SU-DHL-6 (cell line): ENCODE measurements at regions not wholly inside any gene's neighbourhood (a gene's known extent, or its start where the extent isn't known, plus 50 kb on each side); places are given as distances from the start of the nearest gene placed in this dataset.
A peak's percentile ranks its signal among the peaks of the same experiment; 100 is the strongest.
"Not testable (repeated sequence)": the region's sequence is repeated elsewhere in the genome, so short reads cannot be mapped to it uniquely, and the experiment has no call there.

Experiments used
- H2AFZ ChIP-seq: fragments of 200-600 bp; sonication (generic); 2 replicates; pipeline ENCODE4 v1.6.1; 2014; ENCODE audit warnings: low read depth, mild to moderate bottlenecking, moderate library complexity, mixed read lengths, antibody characterized with exemption, low read length; ENCODE audit not compliant: severe bottlenecking
- H3F3A ChIP-seq: fragments of 200-600 bp; shearing (Covaris generic); 2 replicates; pipeline ENCODE4 v1.6.0; 2016; ENCODE audit warnings: antibody characterized with exemption, mild to moderate bottlenecking; ENCODE audit not compliant: insufficient read depth
- H3K27ac ChIP-seq: fragments of 200-600 bp; sonication (generic); 2 replicates; pipeline ENCODE4 v1.5.1; 2016; ENCODE audit warnings: low read depth, mild to moderate bottlenecking, low read length, moderate library complexity, mixed read lengths
- H3K27me3 ChIP-seq: fragments of 200-600 bp; sonication (generic), shearing (Covaris generic); 2 replicates; pipeline ENCODE4 v1.6.0; 2014; ENCODE audit warnings: mild to moderate bottlenecking, low read length
- H3K36me3 ChIP-seq: fragments of 200-600 bp; sonication (generic); 2 replicates; pipeline ENCODE4 v1.6.1; 2014; ENCODE audit warnings: mild to moderate bottlenecking, low read length, mixed read lengths
- H3K4me2 ChIP-seq: fragments of 300-600, 200-600 bp; shearing (Covaris generic), sonication (generic); 2 replicates; pipeline ENCODE4 v1.6.0; 2014; ENCODE audit warnings: low read length, low read depth, mild to moderate bottlenecking; ENCODE audit not compliant: poor library complexity, severe bottlenecking
- H3K4me3 ChIP-seq: fragments of 200-600 bp; sonication (generic); 2 replicates; pipeline ENCODE4 v1.5.1; 2014; ENCODE audit warnings: antibody characterized with exemption, low read length, mild to moderate bottlenecking, mixed read lengths; ENCODE audit not compliant: insufficient read depth, poor library complexity, severe bottlenecking
- H3K79me2 ChIP-seq: fragments of 200-600 bp; sonication (generic); 2 replicates; pipeline ENCODE4 v1.6.1; 2014; ENCODE audit warnings: mild to moderate bottlenecking, low read length, moderate library complexity; ENCODE audit not compliant: insufficient read depth
- H3K9ac ChIP-seq: fragments of 200-600 bp; sonication (generic); 2 replicates; pipeline ENCODE4 v1.7.0; 2014; ENCODE audit warnings: mild to moderate bottlenecking, low read length
- H3K9me2 ChIP-seq: fragments of 200-600 bp; sonication (generic); replicated peaks from 2 replicates; pipeline ENCODE4 v1.6.1; 2014; ENCODE audit warnings: low read length; ENCODE audit not compliant: insufficient read depth
- H3K9me3 ChIP-seq: fragments of 200-600 bp; sonication (generic); 2 replicates; pipeline ENCODE4 v1.6.1; 2014; ENCODE audit warnings: low read length, mixed read lengths; ENCODE audit not compliant: insufficient read depth
- H4K20me1 ChIP-seq: fragments of 200-600 bp; sonication (generic); 2 replicates; pipeline ENCODE4 v1.6.1; 2014; ENCODE audit warnings: low read depth, mild to moderate bottlenecking, antibody characterized with exemption, low read length, moderate library complexity, mixed read lengths
- EZH2phosphoT487 ChIP-seq: fragments of 200-600 bp; sonication (generic), shearing (Covaris generic); conservative IDR thresholded peaks from 2 replicates; pipeline ENCODE4 v1.6.1; 2018; ENCODE audit warnings: mild to moderate bottlenecking, antibody characterized with exemption, low read length, moderate library complexity, mixed read lengths
- TF ChIP-seq, protein P1 (sequence below): fragments of 200-600 bp; sonication (generic); IDR thresholded peaks from one replicate; pipeline ENCODE4 v1.5.1; 2017; ENCODE audit warnings: antibody characterized with exemption, mild to moderate bottlenecking, low read length, moderate library complexity; ENCODE audit not compliant: insufficient read depth, poor library complexity, severe bottlenecking

DNA sequence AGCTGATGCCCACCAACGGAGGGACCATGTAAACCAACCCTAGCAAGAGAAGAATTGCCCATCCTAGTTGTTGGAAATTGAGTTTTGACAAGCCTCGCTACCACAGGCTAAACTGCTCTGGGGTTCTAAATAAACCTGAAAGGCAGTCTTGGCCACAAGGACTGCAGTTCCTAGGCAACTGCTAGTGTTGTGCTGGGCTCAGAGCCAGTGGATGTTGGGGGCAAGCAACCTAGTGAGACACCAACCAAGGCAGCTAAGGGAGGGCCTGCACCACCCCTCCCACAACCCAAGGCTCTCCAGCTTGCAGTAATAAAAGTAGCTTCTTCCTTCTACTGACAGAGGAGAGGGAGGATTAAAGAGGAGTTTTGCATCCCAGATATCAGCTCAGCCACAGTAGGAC lies 102.4 kb upstream of the PKN2 start:
- no peaks in the 10 kb centered on the region for H4K20me1 ChIP-seq
- H3K9me2 ChIP-seq, result no peaks in the 10 kb centered on the region
- H3K4me3 ChIP-seq, result no peak overlapping the region
- no peak overlapping the region for H2AFZ ChIP-seq
- TF ChIP-seq EZH2phosphoT487, result no peak
- TF ChIP-seq, protein P1, sequence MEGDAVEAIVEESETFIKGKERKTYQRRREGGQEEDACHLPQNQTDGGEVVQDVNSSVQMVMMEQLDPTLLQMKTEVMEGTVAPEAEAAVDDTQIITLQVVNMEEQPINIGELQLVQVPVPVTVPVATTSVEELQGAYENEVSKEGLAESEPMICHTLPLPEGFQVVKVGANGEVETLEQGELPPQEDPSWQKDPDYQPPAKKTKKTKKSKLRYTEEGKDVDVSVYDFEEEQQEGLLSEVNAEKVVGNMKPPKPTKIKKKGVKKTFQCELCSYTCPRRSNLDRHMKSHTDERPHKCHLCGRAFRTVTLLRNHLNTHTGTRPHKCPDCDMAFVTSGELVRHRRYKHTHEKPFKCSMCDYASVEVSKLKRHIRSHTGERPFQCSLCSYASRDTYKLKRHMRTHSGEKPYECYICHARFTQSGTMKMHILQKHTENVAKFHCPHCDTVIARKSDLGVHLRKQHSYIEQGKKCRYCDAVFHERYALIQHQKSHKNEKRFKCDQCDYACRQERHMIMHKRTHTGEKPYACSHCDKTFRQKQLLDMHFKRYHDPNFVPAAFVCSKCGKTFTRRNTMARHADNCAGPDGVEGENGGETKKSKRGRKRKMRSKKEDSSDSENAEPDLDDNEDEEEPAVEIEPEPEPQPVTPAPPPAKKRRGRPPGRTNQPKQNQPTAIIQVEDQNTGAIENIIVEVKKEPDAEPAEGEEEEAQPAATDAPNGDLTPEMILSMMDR, result no peak
- no peaks in the 10 kb centered on the region for H3K79me2 ChIP-seq
- H3K27ac ChIP-seq, result no peak overlapping the region
- no peaks in the 10 kb centered on the region for H3F3A ChIP-seq
- no peak overlapping the region for H3K9ac ChIP-seq
- H3K27me3 ChIP-seq, result no peaks in the 10 kb centered on the region
- H3K4me2 ChIP-seq, result no peak overlapping the region
- no peaks in the 10 kb centered on the region for H3K36me3 ChIP-seq
- no peaks in the 10 kb centered on the region for H3K9me3 ChIP-seq

DNA sequence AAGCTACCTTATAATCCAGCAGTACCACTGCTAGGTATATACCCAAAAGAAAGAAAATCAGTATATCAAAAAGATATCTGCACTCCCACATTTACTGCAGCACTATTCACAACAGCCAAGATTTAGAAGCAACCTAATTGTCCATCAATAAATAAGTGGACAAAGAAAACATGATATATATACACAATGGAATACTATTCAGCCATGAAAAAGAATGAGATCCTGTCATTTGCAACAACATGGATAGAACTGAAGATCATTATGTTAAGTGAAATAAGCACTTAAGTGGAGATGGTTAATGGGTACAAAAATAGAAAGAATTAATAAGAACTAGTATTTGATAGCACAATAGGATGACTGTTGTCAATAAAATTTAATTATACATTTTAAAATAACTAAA lies 90.7 kb upstream of the PKN2 start:
- no peak overlapping the region for H3K27ac ChIP-seq
- TF ChIP-seq EZH2phosphoT487, result no peak
- TF ChIP-seq, protein P1, result no peak
- H3K9ac ChIP-seq, result no peak overlapping the region
- H3K9me3 ChIP-seq, result no peaks in the 10 kb centered on the region
- no peak overlapping the region for H3K4me2 ChIP-seq
- no peaks in the 10 kb centered on the region for H3F3A ChIP-seq
- H3K27me3 ChIP-seq, result no peaks in the 10 kb centered on the region
- no peaks in the 10 kb centered on the region for H3K36me3 ChIP-seq
- no peak overlapping the region for H3K4me3 ChIP-seq
- no peaks in the 10 kb centered on the region for H3K79me2 ChIP-seq
- no peaks in the 10 kb centered on the region for H3K9me2 ChIP-seq
- no peaks in the 10 kb centered on the region for H4K20me1 ChIP-seq
- H2AFZ ChIP-seq, result no peak overlapping the region

DNA sequence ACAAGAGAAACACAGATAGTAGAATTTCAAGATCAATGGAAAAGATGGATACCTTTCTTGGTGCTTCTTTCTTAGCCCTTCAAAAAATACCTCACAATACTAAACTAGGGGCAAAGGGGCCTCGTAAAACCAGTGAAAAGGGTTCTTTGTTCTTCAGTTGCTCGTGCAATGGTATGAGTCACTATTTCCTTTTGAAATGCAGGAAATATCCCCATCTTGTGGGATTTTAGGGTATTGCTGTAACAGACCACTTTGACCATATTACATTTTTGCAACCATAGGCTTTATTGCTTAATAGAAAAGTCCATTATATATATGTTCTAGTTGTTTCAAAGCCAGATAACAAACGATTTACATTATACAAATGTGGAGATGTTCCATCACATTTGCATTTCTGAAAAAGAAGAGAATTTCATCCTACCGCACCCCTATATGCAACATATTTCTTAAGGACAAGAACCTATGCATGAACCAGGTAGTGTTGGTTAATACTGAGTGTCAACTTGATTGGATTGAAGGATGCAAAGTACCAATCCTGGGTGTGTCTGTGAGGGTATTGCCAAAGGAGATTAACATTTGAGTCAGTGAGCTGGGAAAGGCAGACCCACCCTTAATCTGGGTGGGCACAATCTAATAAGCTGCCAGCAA lies 88.6 kb upstream of the PKN2 start:
- H3F3A ChIP-seq, result no peaks in the 10 kb centered on the region
- no peak overlapping the region for H3K4me2 ChIP-seq
- TF ChIP-seq EZH2phosphoT487, result no peak
- TF ChIP-seq, protein P1, result peak; percentile 35
- no peak overlapping the region for H3K27ac ChIP-seq
- no peaks in the 10 kb centered on the region for H3K36me3 ChIP-seq
- H3K9me2 ChIP-seq, result no peaks in the 10 kb centered on the region
- H3K4me3 ChIP-seq, result no peak overlapping the region
- no peak overlapping the region for H3K9ac ChIP-seq
- H3K9me3 ChIP-seq, result no peaks in the 10 kb centered on the region
- H3K27me3 ChIP-seq, result no peaks in the 10 kb centered on the region
- H3K79me2 ChIP-seq, result no peaks in the 10 kb centered on the region
- H4K20me1 ChIP-seq, result no peaks in the 10 kb centered on the region
- no peak overlapping the region for H2AFZ ChIP-seq

DNA sequence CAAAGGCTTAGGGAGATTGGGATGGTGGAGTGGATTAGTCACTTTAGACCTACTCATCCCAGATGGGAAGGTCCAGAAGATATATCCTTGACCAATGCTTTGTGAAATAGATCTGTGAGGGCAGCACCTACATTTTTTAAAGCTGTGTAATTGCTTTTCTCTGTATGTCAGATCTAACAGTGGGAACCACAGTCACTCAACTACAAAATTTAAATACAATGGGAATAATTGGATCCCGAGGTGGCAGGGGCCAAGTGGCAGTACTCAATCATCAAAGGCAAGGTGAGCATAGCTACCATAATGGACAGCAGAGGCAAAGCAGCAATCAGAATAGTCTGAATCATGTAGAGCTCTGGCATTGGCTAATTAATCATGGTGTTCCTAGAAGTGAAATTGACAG lies 86.1 kb upstream of the PKN2 start:
- not testable (repeated sequence) for H3K79me2 ChIP-seq, H2AFZ ChIP-seq, H3K9me3 ChIP-seq, H3K9me2 ChIP-seq, H3K27ac ChIP-seq, H3K4me3 ChIP-seq, H3F3A ChIP-seq, H3K27me3 ChIP-seq, H4K20me1 ChIP-seq, H3K36me3 ChIP-seq, H3K4me2 ChIP-seq, H3K9ac ChIP-seq
